Stromal cell of bone marrow (primary cell): ENCODE measurements at regions not wholly inside any gene's neighbourhood (a gene's known extent, or its start where the extent isn't known, plus 50 kb on each side); places are given as distances from the start of the nearest gene placed in this dataset.
"Not testable (repeated sequence)": the region's sequence is repeated elsewhere in the genome, so short reads cannot be mapped to it uniquely, and the experiment has no call there.

ENCODE experiments used
- DNase-seq: peaks from one replicate; pipeline ENCODE4 v3.0.0-alpha.2; 2012; ENCODE audit warnings: low read depth

DNA sequence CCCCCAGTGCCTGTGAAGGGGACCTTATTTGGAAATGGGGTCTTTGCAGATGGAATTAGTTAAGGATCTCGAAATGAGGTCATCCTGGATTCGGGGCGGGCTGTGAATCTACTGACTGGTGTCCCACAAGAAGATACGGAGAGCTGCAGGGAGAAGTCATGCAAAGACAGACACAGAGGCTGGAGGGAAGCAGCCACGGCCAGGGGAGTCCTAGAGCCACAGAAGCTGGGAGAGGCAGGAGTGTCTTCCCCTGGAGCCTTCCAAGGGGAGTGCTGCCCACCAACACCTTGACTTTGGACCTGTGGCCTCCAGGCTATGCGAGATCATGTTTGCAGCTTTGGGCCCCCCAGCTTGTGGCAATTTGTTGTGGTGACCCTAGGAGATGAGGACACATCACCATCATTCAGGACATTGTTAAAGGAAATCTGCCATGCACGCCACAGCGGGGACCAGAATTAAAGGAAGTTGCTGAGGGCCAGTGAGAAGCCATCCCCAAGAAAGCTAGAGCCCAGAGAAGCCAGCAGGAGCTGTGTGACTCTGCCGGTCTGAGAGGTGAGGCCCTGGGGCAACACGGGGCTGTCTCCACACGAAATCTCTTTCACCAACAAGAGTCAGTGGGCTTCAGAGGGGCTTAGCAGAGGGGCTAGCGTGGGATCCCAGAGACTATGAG is 434.7 kb downstream of the BRD1 start:
- no peak for DNase-seq

DNA sequence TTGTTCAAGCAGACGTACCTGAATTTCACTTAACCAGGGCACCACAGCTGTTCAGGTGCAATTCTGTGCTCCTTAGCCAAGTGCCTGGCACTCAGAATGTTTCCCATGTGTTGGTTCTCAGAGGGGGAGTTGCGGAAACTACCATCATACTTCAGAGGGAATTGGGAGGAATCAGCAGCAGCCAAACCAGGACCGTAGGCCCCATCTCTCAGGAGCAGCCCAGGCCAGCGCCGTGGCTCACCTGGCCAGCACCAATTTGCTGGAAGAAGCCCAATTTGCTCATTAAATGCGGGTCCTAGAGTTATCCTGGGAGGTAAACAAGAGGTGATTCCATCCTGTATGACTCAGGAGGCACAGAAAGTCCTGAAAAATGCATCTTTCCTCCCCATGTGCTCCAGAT is 435.4 kb downstream of the BRD1 start:
- no peak for DNase-seq

DNA sequence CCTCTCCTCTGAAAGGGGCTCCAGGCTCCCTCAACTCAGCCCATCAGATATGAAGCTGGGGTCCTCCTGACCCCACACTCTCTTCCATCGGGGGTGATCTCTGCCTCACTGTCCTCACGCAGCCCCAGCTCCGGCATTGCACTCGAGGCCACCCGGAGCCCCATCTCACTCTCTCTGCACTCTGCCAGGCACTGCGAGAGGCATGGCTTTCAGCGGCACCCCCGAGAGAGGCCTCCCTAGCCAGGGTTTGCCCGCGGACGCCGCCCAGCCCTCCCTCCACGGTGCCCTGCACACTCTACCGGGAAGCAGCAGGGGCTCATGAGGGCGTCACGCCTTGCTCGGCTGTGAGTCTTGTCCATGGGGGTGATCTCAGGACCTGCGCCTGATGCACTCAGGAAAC is 436.2 kb downstream of the BRD1 start:
- DNase-seq: no peak

- DNase-seq: no peak
These were observed 436.7 kb downstream of the BRD1 start for GRCh38 chr22:49390954-49391353.

DNA sequence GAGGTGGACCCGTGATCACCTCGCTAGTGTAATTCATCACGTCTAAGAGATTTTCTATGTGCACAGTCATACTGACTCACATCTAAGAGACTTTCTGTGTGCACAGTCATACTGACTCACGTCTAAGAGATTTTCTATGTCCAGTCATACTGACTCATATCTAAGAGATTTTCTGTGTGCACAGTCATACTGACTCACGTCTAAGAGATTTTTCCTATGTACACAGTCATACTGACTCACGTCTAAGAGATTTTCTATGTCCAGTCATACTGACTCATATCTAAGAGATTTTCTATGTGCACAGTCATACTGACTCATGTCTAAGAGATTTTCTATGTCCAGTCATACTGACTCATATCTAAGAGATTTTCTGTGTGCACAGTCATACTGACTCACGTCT is 443.8 kb downstream of the BRD1 start:
- not testable (repeated sequence) for DNase-seq

- DNase-seq: no peak
These were observed 445.3 kb downstream of the BRD1 start for GRCh38 chr22:49382451-49382735.

- no peak for DNase-seq
These were observed 445.9 kb downstream of the BRD1 start for GRCh38 chr22:49381595-49382450.

DNA sequence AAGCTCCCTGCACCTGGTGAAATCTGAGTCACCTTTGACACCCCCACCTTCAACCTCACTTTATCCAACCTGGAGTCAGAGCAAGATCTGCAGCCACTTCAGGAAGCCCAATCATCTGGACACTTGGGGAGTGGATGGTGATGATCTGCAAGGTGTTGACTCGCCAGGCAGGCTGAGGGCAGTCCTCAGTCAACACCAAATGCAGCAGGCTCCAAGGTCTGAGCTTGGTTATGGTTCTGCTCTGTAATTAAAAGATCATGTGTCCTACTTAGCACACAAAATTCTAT is 446.9 kb downstream of the BRD1 start:
- no peak for DNase-seq

DNA sequence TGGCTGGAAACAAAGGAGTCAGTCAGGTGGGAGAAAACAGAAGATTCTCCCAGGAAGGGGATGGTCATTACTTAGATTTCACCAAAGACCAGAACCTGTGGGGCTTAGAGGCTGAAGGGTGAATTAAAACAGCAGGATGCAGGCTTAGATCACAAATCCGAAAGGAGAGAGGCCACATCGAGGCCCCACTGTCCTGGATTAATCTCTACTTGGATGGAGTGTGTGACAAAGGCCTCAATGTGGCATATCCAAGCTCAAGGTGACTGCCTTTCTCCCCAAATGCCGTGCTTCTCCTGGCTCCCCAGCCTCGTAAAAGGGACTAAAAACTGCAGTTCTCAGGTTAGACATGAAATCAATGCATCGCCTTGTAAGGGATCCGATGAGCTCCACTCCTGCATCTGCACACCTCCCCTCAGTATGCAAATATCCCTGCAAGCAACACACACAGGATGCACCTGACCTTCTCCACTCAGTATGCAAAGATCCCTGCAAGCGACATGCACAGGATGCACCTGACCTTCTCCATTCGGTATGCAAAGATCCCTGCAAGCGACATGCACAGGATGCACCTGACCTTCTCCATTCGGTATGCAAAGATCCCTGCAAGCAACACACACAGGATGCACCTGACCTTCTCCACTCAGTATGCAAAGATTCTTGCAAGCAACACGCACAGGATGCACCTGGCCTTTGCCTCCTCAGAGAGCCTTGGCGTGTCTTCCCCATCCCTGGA is 447.4 kb downstream of the BRD1 start:
- DNase-seq: no peak

DNA sequence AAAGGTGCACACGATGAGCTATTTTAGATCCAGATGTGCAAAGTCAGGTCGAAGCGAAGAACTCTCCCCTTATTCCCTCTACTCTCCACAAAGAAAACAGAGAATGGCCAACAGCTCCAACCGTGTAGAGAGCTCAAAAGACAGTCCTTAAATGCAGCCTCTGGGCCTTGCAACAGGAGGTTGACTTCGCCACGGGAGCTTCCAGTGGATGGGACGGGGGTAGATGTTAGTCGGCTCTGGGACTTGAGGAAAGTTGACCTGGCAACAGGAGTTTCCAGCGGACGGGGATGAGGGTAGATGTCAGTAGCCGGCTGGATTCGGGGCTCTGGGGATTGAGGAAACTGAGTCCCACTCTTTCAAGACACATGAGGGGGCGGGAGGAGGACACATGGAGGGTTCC is 450.4 kb downstream of the BRD1 start:
- DNase-seq: no peak

DNA sequence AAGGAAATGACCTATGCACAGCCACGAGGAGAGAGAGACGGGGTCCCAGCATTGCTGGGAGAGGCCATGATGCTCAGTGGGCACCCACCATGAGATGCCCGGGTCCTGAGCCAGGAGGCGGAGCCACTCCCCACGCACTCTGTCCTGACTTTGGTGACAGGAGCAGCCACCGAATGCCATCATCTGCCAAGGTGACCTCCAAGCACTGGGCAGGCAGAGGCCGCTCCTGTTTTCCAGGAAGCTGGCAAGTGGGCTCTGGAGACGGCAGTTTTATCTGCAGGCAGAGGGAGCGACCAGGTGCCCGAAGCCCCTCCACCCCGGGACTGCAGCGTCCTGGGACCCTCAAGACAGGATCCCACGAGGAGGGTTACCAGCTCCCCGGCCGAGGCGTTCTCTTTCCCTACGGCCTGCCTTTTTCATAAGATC is 453.9 kb downstream of the BRD1 start:
- DNase-seq: no peak

DNA sequence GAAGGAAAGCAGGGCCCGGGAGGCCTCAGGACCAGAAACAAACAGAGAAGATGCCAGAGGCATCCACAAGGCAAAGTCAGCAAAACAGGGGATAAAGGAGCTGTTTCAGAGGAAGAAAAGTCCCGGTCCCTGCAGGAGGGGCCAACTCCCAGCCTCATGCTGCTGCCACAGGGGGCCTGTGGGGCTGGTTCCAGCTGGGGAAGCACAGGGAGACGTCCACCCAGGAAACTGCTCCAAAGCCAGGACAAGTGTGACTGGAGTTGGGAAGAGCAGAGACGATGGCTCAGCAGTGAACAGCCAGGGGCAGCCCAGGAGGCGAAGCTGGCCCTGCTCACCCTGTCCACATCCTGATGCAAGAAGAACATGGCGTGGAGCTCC is 454.4 kb downstream of the BRD1 start:
- no peak for DNase-seq

DNA sequence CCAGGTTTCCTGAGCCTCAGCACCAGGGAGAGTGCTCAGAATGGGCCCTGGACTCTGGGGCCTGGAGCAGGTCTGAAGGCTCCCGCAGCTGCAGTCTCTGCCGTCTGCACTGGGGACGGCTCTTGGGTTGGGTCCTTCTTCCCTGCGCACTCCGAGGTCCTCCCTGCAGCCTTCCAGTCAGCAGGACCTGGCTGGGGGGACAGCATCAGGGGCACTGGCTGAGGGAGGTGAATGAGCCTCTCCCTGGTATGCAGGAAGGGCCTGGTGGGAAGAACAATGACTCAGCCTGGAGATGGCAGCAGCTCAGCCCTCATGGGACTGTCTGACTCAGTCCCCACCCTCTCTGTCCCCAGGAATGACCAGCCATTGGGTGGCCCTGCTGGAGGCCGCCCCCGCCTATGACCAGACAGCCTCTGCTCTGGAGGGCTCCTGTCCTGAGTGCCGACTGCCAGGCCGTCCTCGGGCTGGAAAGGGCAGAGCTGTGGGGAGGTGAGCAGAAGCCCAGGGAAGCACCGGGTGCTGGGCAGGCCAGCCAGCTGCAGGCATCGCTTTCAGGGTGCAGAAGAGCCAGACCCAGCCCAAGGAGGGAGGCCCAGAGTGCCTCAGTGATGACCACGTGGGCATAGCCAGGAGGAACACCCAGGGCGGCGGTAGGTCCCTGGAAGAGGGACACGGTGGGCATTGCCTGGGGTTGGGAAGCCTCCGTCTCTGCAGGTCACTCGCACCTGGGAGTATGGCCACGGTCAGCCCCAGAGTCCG is 455.0 kb downstream of the BRD1 start:
- DNase-seq: no peak

DNA sequence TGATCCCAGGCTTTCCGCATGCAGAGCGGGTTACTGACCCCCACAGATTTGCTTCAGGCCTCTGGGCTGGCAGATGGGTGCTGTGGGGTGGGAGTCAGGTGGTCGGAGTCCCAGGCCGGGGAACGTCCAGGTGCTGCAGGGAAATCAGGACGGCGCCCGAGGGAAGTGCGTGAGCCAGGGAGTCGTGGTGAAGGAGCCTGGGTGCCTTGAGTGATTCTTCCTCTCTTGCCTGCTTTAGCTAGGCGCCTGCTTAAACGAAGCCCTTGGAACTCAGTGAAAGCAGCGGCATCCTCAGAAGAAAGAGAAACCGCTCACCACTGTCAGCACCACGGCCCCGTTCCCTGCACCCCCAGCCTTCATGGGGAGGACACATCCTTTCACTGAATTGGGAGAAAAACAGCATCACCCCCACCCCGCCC is 455.6 kb downstream of the BRD1 start:
- DNase-seq: no peak

DNA sequence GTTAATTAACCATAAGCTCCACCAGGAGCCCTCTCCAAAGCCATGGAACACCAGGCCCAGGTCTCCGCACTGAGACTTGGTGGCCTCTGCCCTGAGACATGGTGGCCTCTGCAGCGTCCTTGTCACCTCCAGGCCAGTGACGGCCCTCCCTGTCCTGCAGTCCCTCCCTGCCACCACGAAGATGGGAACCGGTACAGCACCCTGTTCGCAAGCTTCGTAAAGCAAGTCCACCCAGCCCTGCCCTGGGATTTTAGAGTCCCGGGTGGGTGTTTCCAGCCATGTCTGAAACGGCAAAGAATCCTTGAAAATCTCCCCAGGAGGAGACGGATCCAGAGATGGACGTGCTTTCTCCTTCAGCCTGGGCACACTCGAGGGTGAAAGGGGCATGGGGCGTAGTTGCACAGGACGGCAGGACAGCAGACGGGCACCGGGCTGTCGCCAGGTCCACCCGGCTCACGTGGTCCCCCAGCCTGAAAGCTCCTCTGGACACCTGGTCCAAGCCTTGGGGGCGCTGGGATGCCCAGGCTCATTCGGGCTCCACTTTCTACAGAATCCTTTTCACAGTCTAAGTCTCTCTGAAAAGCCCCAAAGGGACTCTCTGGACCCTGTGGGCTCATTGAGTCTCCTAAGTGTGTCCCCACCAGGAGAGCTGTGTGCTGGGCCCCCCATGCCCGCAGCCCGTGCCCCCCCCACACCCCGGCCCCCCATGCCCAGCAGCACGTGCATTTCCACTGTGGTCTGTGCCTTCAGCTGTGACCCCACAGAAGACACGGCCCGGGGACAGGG is 456.2 kb downstream of the BRD1 start:
- DNase-seq: no peak

- DNase-seq: no peak
These were observed 456.9 kb downstream of the BRD1 start for GRCh38 chr22:49370627-49371301.

- DNase-seq: no peak
These were observed 457.7 kb downstream of the BRD1 start for GRCh38 chr22:49369726-49370626.

- no peak for DNase-seq
These were observed 458.5 kb downstream of the BRD1 start for GRCh38 chr22:49368976-49369725.

- DNase-seq: no peak
These were observed 459.3 kb downstream of the BRD1 start for GRCh38 chr22:49368221-49368975.
